H7 (cell line): ENCODE measurements at regions not wholly inside any gene's neighbourhood (a gene's known extent, or its start where the extent isn't known, plus 50 kb on each side); places are given as distances from the start of the nearest gene placed in this dataset.

Source experiments
- DNase-seq: peaks from one replicate; pipeline ENCODE4 v3.0.0; 2012
- H3K27me3 ChIP-seq: 2 replicates; pipeline ENCODE4 v1.6.0; 2011; ENCODE audit warnings: mild to moderate bottlenecking, low read length; ENCODE audit not compliant: control insufficient read depth, insufficient read depth
- H3K36me3 ChIP-seq: replicated peaks from 2 replicates; pipeline ENCODE4 v1.5.1; 2011; ENCODE audit warnings: low read length; ENCODE audit not compliant: control insufficient read depth, insufficient read depth
- H3K4me3 ChIP-seq: 2 replicates; pipeline ENCODE4 v1.5.1; 2011; ENCODE audit warnings: low read depth, mild to moderate bottlenecking, control low read depth, low read length, moderate library complexity; ENCODE audit not compliant: insufficient read depth

GRCh38 chr9:79962836-79963235 lies 391.1 kb downstream of the TLE4 start:
- no peak for DNase-seq
- H3K27me3 ChIP-seq, result peaks cover 2% of the 10 kb centered on the region; the same call in 1 of the 2 replicates
- no peaks in the 10 kb centered on the region for H3K36me3 ChIP-seq
- H3K4me3 ChIP-seq, result no peak overlapping the region

GRCh38 chr9:79962150-79962549 lies 390.4 kb downstream of the TLE4 start:
- no peak for DNase-seq
- no peaks in the 10 kb centered on the region for H3K36me3 ChIP-seq
- no peak overlapping the region for H3K4me3 ChIP-seq
- peaks cover 2% of the 10 kb centered on the region; the same call in 1 of the 2 replicates for H3K27me3 ChIP-seq

- Histone ChIP-seq H3K4me3 (no peak overlapping the region), H3K27me3 (no peaks in the 10 kb centered on the region; the same call in 1 of the 2 replicates), H3K36me3 (no peaks in the 10 kb centered on the region)
- no peak for DNase-seq
Measured at GRCh38 chr9:79955300-79955699, 383.5 kb downstream of the TLE4 start.

GRCh38 chr9:79953908-79954307 lies 382.1 kb downstream of the TLE4 start:
- Histone ChIP-seq H3K36me3 (no peaks in the 10 kb centered on the region), H3K4me3 (no peak overlapping the region), H3K27me3 (no peaks in the 10 kb centered on the region)
- DNase-seq, result no peak

- DNase-seq, result no peak
- H3K4me3 ChIP-seq, result no peak overlapping the region
- no peaks in the 10 kb centered on the region for H3K27me3 ChIP-seq
- no peaks in the 10 kb centered on the region for H3K36me3 ChIP-seq
Measured at GRCh38 chr9:79952401-79952800, 380.6 kb downstream of the TLE4 start.

- H3K27me3 ChIP-seq, result no peaks in the 10 kb centered on the region
Measured at GRCh38 chr9:79946712-79947111, 374.9 kb downstream of the TLE4 start.

GRCh38 chr9:79945495-79945894 lies 373.7 kb downstream of the TLE4 start:
- no peak overlapping the region for H3K4me3 ChIP-seq
- no peaks in the 10 kb centered on the region for H3K27me3 ChIP-seq
- H3K36me3 ChIP-seq, result no peaks in the 10 kb centered on the region
- no peak for DNase-seq

More at GRCh38 chr9:79946712-79947111, 374.9 kb downstream of the TLE4 start:
- Histone ChIP-seq H3K36me3 (no peaks in the 10 kb centered on the region), H3K4me3 (no peak overlapping the region)
- no peak for DNase-seq

GRCh38 chr9:79945016-79945415 lies 373.3 kb downstream of the TLE4 start:
- no peaks in the 10 kb centered on the region for H3K36me3 ChIP-seq
- no peak overlapping the region for H3K4me3 ChIP-seq
- no peak for DNase-seq
- no peaks in the 10 kb centered on the region for H3K27me3 ChIP-seq

GRCh38 chr9:79940919-79941318 lies 369.2 kb downstream of the TLE4 start:
- Histone ChIP-seq H3K36me3 (no peaks in the 10 kb centered on the region), H3K27me3 (no peaks in the 10 kb centered on the region), H3K4me3 (no peak overlapping the region)
- DNase-seq, result no peak

- Histone ChIP-seq H3K27me3 (no peaks in the 10 kb centered on the region), H3K4me3 (no peak overlapping the region), H3K36me3 (no peaks in the 10 kb centered on the region)
- no peak for DNase-seq
Measured at GRCh38 chr9:79939819-79940218, 368.1 kb downstream of the TLE4 start.

- Histone ChIP-seq H3K27me3 (no peaks in the 10 kb centered on the region), H3K36me3 (no peaks in the 10 kb centered on the region), H3K4me3 (no peak overlapping the region)
- no peak for DNase-seq
Measured at GRCh38 chr9:79936336-79936735, 364.6 kb downstream of the TLE4 start.

- no peaks in the 10 kb centered on the region for H3K27me3 ChIP-seq
- no peak overlapping the region for H3K4me3 ChIP-seq
- no peaks in the 10 kb centered on the region for H3K36me3 ChIP-seq
- no peak for DNase-seq
Measured at GRCh38 chr9:79929285-79929684, 357.5 kb downstream of the TLE4 start.

- Histone ChIP-seq H3K4me3 (no peak overlapping the region), H3K27me3 (no peaks in the 10 kb centered on the region)
Measured at GRCh38 chr9:79928661-79929223, 357.0 kb downstream of the TLE4 start.

GRCh38 chr9:79925326-79925725 lies 353.6 kb downstream of the TLE4 start:
- no peaks in the 10 kb centered on the region for H3K27me3 ChIP-seq
- no peak overlapping the region for H3K4me3 ChIP-seq
- DNase-seq, result no peak
- H3K36me3 ChIP-seq, result no peaks in the 10 kb centered on the region

More at GRCh38 chr9:79928661-79929223, 357.0 kb downstream of the TLE4 start:
- no peak for DNase-seq
- H3K36me3 ChIP-seq, result no peaks in the 10 kb centered on the region

- Histone ChIP-seq H3K27me3 (no peaks in the 10 kb centered on the region), H3K36me3 (no peaks in the 10 kb centered on the region)
- DNase-seq, result no peak
Measured at GRCh38 chr9:79924836-79925235, 353.1 kb downstream of the TLE4 start.

GRCh38 chr9:79917421-79917820 lies 345.7 kb downstream of the TLE4 start:
- no peaks in the 10 kb centered on the region for H3K27me3 ChIP-seq
- no peak overlapping the region for H3K4me3 ChIP-seq
- H3K36me3 ChIP-seq, result no peaks in the 10 kb centered on the region
- DNase-seq, result no peak

More at GRCh38 chr9:79924836-79925235, 353.1 kb downstream of the TLE4 start:
- H3K4me3 ChIP-seq, result no peak overlapping the region
